D721Med (cell line): ENCODE measurements at regions not wholly inside any gene's neighbourhood (a gene's known extent, or its start where the extent isn't known, plus 50 kb on each side); places are given as distances from the start of the nearest gene placed in this dataset.

Source experiments
- DNase-seq: peaks from one replicate; pipeline ENCODE4 v3.0.0; 2011; ENCODE audit warnings: low spot score; ENCODE audit not compliant: insufficient read length
- FAIRE-seq: peaks from 2 replicates; lab custom pipeline; 2011; peaks lifted over from hg19 to GRCh38; lab: Jason Lieb, UNC
- CTCF ChIP-seq: IDR thresholded peaks from 2 replicates; pipeline ENCODE4 v1.5.1; 2012; ENCODE audit warnings: mild to moderate bottlenecking, control low read depth; ENCODE audit not compliant: insufficient read depth; ENCODE audit errors: missing control alignments

GRCh38 chr11:114836161-114836560, 157.8 kb downstream of the NXPE2 start:
- FAIRE-seq = no peak
- DNase-seq = no peak
- TF ChIP-seq CTCF = no peak

- no peak for FAIRE-seq
- no peak for DNase-seq
- TF ChIP-seq CTCF = no peak
Measured at GRCh38 chr11:114844896-114845295, 166.6 kb downstream of the NXPE2 start.

- TF ChIP-seq CTCF = no peak
- FAIRE-seq = peak; percentile 77
Measured at GRCh38 chr11:114845766-114846415, 167.6 kb downstream of the NXPE2 start.

GRCh38 chr11:114846416-114846791, 168.1 kb downstream of the NXPE2 start:
- DNase-seq = no peak
- FAIRE-seq = no peak
- peak; percentile 14 for TF ChIP-seq CTCF

More at GRCh38 chr11:114845766-114846415, 167.6 kb downstream of the NXPE2 start:
- no peak for DNase-seq

- FAIRE-seq (peak; percentile 97), DNase-seq (no peak)
- no peak for TF ChIP-seq CTCF
Measured at GRCh38 chr11:114847306-114847975, 169.1 kb downstream of the NXPE2 start.

- DNase-seq (no peak), FAIRE-seq (peak; percentile 35)
- no peak for TF ChIP-seq CTCF
Measured at GRCh38 chr11:114848027-114848426, 169.7 kb downstream of the NXPE2 start.

- DNase-seq = no peak
- no peak for TF ChIP-seq CTCF
- FAIRE-seq = no peak
Measured at GRCh38 chr11:114857281-114857680, 179.0 kb downstream of the NXPE2 start.
